ENCODE measurements at regions not wholly inside any gene's neighbourhood (a gene's known extent, or its start where the extent isn't known, plus 50 kb on each side); places are given as distances from the start of the nearest gene placed in this dataset.

DNA sequence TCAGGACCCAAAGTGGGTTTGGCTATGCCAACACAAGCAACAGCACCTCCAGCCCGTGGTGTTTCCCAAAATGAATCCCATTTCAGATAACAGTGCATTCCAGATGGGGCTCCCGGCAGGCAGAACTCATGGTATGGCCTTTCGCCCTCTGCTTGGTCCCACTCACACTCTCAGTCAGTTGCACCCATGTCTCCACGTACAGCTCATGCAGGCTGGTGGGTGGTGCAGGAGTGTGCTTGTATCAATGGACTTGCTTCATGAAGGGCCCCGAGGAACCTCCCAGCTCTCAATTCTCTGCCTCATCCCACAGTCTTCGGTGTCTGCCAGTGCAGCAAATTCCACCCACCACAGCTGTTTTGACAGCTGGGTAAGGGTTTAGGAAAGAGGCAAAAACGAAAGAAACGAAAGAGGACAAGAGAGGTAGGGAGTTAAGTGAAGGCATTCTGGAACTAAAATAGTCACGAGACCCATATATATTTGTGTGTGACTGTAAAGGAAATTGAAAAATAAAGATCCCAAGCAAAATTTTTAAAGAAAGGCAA is 278.1 kb downstream of the DCDC2C start:
- Histone ChIP-seq H3K36me3 (ENCODE audit: control insufficient read depth, insufficient read depth, low read length) (no peaks in the 10 kb centered on the region), H3K79me2 (no peaks in the 10 kb centered on the region), H3K4me1 (no peaks in the 10 kb centered on the region), H3K27me3 (ENCODE audit: control insufficient read depth, insufficient read depth, low read length) (no peaks in the 10 kb centered on the region), H3K4me3 (ENCODE audit: low read depth, low read length) (no peak overlapping the region), H3K9ac (no peak overlapping the region), H2AFZ (no peak overlapping the region), H3K9me3 (ENCODE audit: control insufficient read depth, low read length) (no peaks in the 10 kb centered on the region), H3K4me2 (ENCODE audit: low read length) (no peak overlapping the region), H3K27ac (no peak overlapping the region)
- TF ChIP-seq, protein P1, sequence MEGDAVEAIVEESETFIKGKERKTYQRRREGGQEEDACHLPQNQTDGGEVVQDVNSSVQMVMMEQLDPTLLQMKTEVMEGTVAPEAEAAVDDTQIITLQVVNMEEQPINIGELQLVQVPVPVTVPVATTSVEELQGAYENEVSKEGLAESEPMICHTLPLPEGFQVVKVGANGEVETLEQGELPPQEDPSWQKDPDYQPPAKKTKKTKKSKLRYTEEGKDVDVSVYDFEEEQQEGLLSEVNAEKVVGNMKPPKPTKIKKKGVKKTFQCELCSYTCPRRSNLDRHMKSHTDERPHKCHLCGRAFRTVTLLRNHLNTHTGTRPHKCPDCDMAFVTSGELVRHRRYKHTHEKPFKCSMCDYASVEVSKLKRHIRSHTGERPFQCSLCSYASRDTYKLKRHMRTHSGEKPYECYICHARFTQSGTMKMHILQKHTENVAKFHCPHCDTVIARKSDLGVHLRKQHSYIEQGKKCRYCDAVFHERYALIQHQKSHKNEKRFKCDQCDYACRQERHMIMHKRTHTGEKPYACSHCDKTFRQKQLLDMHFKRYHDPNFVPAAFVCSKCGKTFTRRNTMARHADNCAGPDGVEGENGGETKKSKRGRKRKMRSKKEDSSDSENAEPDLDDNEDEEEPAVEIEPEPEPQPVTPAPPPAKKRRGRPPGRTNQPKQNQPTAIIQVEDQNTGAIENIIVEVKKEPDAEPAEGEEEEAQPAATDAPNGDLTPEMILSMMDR (IDR thresholded peaks at IDR 0.05) = no peak

DNA sequence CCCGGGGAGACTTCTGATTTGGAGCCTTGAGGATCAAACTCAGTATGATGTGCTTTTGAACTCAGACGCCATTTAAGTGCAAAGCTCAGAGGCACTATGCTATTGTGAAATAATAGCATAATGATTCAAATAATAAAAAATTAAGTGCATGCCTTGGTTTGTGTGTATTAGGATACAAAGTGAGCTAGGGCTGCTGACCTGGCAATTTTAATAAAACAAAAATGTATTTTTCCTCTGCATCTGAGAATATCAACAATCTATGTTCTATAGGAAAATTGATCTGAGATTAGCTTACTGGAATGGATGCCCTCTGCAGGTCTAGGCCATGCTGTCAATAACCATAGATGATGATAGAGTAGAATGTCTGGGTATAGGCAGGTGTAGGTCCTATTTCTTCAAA is 278.8 kb downstream of the DCDC2C start:
- Histone ChIP-seq H3K9me3 (ENCODE audit: control insufficient read depth, low read length) (no peaks in the 10 kb centered on the region), H3K4me2 (ENCODE audit: low read length) (no peak overlapping the region), H3K36me3 (ENCODE audit: control insufficient read depth, insufficient read depth, low read length) (no peaks in the 10 kb centered on the region), H3K4me1 (no peaks in the 10 kb centered on the region), H3K79me2 (no peaks in the 10 kb centered on the region), H3K27me3 (ENCODE audit: control insufficient read depth, insufficient read depth, low read length) (no peaks in the 10 kb centered on the region), H2AFZ (no peak overlapping the region), H3K27ac (no peak overlapping the region), H3K9ac (no peak overlapping the region), H3K4me3 (ENCODE audit: low read depth, low read length) (no peak overlapping the region)
- TF ChIP-seq, protein P1 (IDR thresholded peaks at IDR 0.05) = no peak

DNA sequence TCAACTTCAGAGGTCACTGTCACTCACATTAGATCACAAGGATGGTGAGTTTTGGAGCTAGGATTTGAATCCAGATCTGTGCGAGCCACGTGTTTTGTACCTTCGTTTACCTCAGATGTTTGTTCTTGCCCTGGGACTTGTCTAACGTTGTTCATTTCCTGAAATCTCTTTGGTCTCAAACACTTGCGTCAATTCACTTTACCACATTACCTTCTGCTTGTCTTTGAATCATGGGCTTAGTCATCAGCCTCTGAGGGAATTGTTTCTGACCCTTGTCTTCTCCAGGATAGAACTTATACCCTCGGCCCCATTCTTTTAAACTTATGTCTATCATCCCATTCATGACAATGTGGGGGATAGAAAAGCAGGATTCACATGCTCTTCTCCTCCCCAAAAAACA is 282.7 kb downstream of the DCDC2C start:
- Histone ChIP-seq H3K4me1 (no peaks in the 10 kb centered on the region), H3K27me3 (ENCODE audit: control insufficient read depth, insufficient read depth, low read length) (no peaks in the 10 kb centered on the region), H3K9me3 (ENCODE audit: control insufficient read depth, low read length) (no peaks in the 10 kb centered on the region), H3K9ac (no peak overlapping the region), H2AFZ (no peak overlapping the region), H3K27ac (no peak overlapping the region), H3K79me2 (no peaks in the 10 kb centered on the region), H3K4me3 (ENCODE audit: low read depth, low read length) (no peak overlapping the region), H3K36me3 (ENCODE audit: control insufficient read depth, insufficient read depth, low read length) (no peaks in the 10 kb centered on the region), H3K4me2 (ENCODE audit: low read length) (no peak overlapping the region)
- TF ChIP-seq, protein P1 (IDR thresholded peaks at IDR 0.05) = no peak

DNA sequence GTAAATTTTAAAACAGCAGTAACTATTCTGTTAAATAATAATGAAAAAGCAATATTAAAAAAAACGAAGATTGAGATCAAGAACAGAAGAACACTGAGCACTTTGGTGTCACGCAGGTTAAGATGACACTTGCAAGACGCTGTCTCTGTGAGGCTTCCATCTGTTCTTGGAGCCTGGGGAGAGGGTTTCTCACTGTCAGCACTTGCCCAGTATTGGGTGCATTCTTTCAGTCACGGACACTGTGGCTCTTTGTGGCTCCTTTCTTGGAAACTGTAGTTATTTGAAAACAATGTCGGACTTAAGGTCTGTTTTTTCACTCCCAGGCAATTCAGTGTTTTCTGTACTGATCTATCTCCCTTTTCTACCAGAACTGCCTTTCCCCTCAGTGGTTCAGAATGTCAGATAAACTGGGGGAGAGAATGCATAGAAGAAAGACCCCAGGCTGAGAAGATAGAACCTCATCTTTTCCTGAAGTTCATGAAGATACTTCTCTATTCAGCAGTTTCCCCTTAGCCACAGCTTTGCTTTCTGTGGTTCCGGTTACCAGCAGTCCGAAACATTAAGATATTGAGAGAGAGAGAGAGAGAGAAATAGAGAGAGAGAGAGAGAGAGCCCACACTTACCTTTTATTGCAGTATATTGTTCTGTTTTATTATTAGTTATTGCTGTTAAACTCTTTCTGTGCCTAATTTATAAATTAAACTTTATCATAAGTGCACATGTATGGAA is 283.3 kb downstream of the DCDC2C start:
- H3K79me2 ChIP-seq = no peaks in the 10 kb centered on the region
- H3K4me1 ChIP-seq = no peaks in the 10 kb centered on the region
- H3K27me3 ChIP-seq (ENCODE audit: control insufficient read depth, insufficient read depth, low read length) = no peaks in the 10 kb centered on the region
- H3K4me2 ChIP-seq (ENCODE audit: low read length) = no peak overlapping the region
- no peak overlapping the region for H3K27ac ChIP-seq
- no peaks in the 10 kb centered on the region for H3K36me3 ChIP-seq (ENCODE audit: control insufficient read depth, insufficient read depth, low read length)
- no peak overlapping the region for H2AFZ ChIP-seq
- no peaks in the 10 kb centered on the region for H3K9me3 ChIP-seq (ENCODE audit: control insufficient read depth, low read length)
- TF ChIP-seq, protein P1 (IDR thresholded peaks at IDR 0.05) = no peak
- no peak overlapping the region for H3K9ac ChIP-seq
- no peak overlapping the region for H3K4me3 ChIP-seq (ENCODE audit: low read depth, low read length)

All from parathyroid adenoma (tissue), 2 donors.